NCI-H748 (cell line): ENCODE measurements at regions not wholly inside any gene's neighbourhood (a gene's known extent, or its start where the extent isn't known, plus 50 kb on each side); places are given as distances from the start of the nearest gene placed in this dataset.
"Not testable (repeated sequence)": the region's sequence is repeated elsewhere in the genome, so short reads cannot be mapped to it uniquely, and the experiment has no call there.

Experiments used
- DNase-seq: peaks from one replicate; lab custom pipeline; 2025; ENCODE audit not compliant: unreplicated experiment; lab: John Stamatoyannopoulos, UW

DNA sequence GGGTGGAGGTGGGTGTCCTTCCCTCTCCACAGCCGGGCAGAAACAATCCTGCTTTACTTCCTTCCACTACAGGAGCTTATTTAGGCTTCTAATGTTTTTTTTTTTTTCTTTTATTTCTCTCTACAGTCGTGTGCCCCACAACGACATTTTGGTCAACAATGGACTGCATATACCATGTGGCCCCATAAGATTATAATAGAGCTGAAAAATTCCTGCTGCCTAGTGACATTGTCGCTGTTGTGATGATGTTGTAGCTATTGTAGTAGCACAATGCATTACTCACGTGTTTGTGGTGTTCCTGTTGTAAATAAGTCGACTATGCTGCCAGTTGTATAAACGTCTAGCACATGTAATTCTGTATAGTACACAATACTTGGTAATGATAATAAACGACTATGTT is 153.7 kb downstream of the IL20RB start:
- DNase-seq = no peak

DNA sequence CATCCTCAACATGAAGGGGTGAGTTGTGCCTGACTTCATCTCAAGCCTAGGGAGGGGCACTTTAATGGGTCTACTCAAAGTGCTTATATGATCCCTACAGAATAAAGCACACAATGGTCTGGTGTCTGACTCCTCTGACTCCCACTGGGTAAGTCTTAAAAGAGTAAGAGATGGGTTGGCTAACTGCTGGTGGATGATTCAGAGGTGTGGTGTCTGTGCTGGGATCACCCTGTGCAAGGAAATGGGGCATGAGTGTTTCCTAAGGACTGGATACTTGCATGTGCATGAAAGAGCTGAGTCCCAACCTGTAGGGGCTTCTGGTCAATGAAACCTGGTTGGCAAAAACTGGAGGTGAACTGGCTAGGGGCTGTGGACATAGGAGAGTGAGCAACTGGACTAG is 158.8 kb downstream of the IL20RB start:
- no peak for DNase-seq

DNA sequence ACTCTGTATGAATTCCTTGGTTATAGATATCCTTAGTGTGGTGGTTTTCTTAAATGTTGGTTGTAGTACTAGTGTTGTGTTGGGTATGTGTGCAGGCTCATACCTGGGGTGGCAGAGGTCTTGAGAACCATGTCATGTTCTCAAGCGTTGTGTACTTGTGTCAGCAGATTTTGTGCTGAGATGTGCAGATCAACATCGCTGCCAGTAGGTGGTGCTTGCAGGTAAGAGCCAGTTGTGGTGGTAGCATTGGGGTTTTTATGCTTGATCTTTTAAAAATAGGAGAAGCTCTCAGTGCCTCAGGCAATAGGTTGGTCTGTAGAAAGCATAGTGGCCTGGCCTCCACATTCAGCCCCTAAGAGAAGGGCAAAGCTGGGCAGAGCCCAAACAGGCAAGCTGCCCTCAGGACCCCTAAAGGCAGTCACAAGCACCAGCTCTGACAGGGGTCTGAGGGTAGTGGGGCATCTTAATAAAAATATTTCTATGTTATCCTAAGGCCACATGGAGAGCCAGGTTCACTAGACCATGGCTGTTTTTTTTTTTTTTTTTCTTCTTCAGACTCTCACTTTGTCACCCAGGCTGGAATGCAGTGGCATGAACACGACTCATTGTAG is 164.0 kb downstream of the IL20RB start:
- peak; percentile 41 for DNase-seq

DNA sequence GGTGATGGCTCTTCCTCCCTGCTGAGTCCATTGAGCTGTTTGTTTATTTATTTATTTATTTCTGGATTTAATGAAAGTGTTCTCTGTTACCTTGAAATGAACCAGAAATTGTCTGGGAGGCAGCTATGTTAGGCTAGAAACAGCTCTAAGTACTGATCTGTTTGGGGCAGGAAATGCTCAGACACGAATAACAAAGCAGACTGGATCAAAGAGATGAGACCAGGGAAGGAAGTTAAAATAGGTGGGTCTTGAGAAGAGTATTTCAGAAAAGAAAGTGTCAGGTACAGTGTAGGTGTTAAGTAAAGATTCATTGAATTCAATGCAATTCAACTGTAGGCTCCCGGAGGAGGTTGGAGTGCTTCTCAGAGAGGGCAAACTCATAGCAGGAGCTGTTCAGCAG is 173.3 kb downstream of the IL20RB start:
- no peak for DNase-seq

DNA sequence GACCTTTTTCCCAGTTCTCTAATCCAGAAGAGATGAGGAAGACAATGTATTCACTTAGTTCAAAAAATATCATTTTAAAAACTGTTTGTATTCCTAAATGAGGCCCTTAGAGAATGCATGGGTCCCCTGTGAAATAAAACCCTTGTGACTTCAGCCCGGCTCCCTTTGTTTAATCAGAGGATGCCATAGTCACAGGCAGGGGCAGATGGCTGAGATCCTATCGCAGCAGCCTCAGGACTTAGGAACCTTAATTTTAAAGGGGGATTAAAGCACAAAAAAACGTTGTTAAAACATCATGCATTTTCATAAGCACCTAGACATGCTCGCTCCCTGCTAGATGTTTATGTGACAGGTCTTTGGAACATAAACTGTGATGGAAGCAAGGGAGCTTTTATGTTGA is 176.6 kb downstream of the IL20RB start:
- no peak for DNase-seq

DNA sequence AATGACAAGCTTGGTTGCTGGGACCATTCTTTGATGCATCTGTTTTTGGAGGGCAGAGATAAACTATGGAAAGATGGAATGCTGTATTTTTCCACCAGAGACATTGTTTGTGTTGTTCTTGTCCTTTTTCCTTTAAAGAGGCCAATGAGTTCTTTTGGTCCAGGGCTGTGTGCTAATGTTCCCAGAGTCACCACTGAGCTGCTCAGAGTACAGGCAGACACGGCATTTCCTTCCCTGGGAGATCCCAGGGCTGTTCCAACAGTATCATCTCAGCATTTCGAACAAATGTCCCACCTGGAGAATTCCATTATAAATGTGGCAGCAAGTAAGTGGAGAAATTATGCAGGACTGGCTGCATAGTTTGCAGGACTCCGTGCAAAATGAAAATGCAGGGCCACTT is 190.6 kb downstream of the IL20RB start:
- no peak for DNase-seq

DNA sequence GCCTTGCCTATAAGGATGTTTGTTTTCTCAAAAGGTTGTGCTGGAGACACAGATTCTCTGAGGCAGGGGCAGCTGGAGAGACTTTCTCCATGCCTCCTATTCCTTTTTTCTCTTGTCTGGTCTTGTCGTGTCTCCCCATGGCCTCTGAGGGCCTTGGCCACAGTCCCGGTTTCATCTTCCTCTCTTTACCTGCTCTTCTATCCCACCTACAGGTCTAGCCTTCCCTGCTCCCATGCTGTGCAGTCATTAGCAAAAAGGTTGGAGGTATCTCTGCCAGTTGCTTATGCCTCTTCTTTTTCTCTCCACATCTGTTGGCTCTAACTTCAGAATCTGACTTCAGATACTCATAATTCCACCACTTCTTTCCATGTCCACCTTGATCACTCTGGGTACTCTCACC is 191.1 kb downstream of the IL20RB start:
- DNase-seq = no peak

DNA sequence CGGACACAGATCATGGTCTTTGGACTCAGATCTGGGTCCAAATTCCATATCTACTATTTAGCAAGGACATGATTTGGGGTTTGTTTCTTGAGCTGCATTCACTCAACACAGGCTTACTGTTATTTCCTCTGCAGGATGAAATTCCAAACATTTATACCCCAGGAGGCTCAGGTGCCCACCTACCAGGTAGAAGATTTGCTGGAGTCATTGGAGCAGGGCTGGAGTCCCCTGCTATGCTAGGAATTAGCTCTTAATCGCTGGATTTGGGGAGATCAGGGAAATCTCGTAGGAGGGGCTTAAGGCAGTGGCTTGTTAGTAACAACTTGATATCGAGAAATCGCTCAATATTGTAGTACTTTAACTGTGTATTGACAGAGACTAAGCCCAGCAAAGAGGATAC is 193.0 kb downstream of the IL20RB start:
- no peak for DNase-seq

DNA sequence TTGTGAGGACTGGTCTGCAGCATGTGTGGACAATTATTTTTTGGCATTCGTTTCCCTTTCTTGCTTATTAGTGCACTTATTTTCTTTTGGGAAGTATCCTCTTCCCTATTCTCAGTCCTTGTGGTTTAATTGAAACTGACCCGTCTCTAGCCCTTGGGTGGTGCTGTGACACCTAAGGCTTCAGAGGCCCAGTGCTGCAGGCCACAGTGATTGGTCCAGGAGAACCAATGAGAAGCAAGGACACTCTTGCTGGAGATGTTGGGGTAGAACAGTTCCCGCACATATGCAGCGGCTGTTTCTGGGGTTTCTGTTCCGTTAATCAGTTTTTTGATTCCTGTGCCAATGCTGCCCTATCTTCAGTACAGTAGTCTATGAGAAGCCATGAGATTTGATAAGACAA is 195.3 kb downstream of the IL20RB start:
- DNase-seq = not testable (repeated sequence)

DNA sequence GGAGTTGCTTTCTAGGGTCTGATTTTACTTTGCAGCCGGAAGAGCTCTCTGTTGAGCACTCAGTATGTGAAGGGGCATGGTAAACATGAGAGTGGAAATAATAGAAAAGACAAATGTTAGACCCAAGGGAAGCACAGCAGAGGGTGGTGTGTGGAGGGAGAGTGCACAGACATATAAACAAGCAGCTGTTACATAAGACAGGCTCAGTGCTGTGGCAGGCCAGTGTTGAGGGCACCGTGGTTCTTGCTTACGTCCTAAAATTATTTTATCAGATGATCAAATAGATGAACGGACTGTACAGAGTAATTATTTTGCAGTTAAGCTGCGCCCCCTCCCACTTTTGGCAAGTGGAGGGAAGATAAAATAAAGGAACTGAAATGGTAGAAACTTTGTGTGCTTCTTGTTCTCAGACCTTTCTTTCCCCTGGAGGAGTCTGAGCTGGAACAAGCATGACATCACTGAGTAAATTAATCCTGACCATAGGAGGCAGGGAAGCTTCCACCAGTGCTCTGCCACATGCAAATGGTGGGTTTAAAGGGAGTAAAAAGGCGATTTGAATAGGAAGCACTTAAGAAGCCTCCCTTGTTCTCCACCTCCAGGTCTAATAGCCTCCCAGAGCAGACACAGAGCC is 205.6 kb downstream of the IL20RB start:
- peak; percentile 38 for DNase-seq

DNA sequence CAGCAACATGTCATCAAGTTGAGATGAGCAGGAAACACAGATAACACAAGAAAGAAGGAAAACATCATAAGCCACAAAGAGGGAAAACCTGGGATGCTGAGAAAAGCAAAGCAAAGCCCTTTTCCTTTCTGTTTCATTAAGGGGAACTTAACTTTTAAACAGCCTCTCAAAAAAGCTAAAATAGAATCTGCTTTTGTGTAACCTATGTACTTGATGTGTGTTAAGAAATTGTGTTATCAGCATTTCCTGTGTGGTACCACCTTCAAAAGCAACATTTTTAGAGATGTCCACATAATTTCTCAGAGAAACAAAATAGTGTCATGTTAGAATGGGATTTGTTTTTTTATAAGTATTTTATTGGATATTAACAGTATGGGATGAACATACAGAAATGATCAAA is 206.2 kb downstream of the IL20RB start:
- DNase-seq = no peak

DNA sequence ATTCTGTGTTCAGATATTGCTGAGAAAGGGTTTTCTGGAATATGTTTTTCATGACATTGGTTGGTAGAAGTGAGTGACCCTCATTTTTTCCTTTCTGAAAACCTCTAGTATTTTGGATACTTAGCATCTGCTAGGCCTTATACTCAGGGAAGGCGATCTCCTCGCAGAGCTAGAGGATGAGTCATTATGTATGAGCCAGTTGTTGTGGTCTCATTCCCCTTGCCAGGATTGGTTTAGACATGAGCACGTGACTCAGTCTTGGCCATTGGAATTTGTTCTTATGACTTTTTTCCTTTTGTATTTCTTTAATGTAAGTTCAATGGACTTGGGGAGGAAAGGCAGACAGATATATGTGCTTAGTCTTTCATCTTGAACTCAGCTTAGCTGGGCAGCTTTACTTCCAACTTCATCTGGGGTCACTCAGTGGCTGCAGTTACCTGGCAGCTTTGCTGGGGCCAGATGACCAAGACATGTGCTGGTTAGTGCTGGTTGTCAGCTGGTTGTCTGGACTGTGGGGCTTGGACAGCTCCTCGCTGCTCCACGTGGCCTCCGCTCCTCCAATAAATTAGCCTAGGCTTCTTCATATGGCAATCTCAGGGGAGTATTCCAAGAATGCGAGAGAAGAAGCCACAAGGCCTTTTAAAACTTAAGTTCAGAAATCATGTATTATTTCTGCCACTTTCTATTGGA is 207.5 kb downstream of the IL20RB start:
- DNase-seq = no peak

DNA sequence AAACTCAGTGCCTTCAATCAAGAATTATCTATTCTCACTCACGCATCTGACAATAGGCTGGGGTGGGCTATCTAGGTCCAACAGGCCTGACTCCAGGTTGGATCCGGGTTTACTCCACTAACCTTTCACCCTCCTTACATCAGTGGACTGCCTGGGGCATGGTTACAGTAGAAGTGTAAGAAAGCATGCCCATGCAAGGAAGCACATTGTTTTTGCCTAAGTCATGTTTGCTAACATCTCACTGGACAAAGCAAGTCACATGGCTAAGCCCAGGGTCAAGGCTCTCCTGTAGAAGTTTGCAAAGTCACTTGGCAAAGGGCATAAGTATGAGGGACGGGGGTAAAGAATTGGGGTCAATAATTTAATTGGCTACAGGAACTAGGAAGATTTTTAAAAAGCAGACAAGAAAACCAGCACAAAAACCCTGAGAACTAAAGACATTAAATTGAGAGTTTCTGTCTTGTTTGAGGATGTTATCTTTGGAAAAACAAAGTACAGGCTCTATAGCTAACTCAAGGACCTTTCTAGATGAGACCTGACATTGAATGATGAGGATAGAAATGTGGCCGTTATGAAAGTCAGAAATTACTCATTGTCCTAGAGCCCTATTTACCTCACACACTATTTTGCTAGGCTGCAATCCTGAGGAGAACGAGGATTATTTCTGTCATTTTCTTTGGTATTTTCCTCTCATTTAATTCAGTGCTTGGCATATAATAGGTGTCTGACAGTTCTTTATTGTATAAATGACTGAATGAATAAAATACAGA is 214.2 kb downstream of the IL20RB start:
- DNase-seq = no peak

DNA sequence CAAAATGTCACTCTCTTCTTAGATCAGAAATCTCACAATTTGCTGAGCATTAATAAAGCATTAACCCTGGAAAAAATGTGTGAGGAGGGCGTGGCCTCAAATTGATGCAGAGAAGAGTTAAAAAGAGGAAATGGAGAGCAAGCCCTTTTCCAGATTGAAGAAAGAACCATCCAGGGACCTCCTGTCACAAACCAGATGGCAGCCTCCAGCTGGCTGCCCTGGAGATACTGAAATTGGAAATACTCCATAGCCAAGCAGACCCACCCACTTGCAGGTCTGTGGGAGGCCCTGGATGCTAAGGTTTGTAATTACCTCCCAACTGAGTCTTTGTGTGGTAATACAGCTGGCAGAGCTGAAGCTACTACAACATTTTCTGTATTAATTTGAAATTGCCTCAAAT is 214.9 kb downstream of the IL20RB start:
- no peak for DNase-seq

DNA sequence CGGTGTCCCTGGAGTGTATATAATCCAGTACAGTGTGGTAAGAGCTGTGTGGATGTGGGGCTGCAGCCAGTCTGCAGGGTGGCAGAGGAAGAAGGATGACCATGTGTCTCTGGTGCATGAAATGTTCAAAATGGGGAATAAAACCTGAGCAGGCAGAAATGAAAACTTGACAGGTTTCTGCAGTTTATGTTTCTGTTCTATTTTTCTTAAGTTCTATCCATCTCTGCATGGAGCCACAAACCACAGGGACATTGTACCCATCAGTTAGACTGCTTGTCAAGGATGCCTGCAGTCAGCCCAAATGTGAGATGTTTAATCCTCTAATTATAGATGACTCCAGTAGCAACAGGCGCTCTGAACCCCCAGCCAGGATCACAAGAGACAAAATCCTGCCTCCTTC is 216.7 kb downstream of the IL20RB start:
- DNase-seq = no peak

DNA sequence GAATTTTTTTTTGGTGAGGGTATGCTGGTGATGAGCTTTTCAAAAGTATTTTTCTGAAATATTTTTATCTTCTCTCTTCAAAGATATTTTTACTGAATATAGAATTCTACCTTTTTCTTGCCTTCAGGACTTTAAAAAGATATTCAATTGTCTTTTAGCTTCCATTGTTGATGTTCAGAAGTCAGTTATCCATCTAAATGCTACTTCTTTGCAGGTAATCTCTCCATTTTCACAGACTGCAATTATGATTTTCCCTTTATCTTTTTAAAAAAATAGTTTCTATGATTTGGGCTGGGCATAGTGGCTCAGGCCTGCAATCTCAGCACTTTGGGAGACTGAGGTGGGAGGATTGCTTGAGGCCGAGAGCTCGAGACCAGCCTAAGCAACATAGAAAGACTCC is 222.4 kb downstream of the IL20RB start:
- DNase-seq = no peak

DNA sequence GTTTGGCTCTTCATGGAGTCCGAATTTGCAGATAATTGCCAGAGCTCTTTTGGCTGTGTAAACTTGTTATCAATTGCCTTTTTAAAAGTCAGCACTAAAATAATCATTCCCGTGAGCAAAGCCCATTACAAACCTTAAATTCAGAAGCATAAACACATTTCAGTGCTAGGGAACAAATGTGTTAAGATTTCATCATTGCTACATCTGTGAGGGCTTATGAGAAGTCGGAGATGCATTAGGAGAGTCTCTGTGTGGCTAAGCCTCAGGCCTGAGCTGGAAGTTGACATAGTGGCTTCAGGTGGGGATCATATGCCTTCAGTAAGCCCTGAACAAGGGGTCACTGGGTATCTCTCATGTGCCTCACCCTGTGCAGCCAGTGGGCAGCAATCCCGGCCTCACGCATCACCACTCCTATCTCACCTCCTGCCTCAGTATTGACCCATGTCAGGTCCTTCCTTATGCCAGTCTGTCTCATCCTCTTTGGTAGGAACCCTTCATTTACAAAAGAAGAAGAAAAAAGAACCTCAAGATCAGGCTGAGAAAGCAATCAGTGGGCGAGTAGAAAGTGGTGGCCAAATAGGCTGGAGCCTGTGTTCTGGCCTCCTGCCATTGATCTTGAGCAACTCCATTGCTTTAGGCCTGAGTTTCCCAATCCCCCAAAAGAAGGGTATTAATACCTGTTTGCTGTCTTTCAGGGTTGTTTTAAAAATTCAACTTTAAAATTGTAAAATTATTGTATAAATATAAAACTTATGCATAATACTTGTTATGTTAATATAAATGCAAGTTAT is 233.5 kb downstream of the IL20RB start:
- no peak for DNase-seq

DNA sequence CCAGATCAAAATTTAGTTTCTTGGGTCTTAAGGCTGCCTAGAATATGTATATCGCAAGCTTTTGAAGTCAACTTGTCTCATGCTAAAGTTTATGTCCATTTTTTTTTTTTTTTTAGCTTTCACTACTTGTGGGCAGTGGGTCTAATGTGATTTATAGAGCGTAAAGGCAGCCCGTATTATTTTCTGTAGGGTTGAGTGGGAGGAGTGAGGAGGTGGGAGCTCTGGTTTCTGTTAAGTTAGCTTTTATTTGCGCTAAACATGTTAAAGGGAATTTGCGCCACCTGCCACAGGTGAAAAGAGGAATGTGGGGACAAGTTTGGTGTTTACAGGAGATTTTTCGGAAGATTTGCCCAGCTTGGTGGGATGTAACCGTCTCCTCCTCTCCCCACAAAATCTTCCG is 234.2 kb downstream of the IL20RB start:
- DNase-seq = no peak

DNA sequence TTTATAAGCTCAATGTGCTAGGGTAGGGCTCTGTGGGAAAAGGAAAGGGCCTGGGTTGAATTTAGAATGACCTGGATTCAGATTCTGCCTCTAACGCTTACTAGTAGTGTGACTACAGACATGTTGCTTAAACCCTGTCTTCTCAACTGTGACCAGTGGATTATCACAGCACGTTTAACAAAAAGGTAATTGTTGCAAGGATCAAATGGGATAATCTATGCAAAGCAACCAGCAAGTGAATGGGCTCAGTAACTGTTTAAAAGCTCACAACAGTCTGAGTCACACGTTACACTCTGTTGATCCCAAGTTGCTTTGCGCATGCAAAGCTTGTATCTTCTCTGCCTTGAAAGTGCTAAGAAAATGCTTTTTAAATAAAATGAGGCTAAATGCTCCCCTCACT is 236.5 kb downstream of the IL20RB start:
- DNase-seq = no peak

DNA sequence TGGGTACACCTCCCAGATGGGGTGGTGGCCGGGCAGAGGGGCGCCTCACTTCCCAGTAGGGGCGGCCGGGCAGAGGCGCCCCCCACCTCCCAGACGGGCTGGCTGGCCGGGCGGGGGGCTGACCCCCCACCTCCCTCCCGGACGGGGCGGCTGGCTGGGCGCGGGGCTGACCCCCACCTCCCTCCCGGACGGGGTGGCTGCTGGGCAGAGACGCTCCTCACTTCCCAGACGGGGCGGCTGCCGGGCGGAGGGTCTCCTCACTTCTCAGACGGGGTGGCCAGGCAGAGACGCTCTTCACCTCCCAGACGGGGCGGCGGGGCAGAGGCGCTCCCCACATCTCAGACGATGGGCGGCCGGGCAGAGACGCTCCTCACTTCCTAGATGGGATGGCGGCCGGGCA is 240.6 kb downstream of the IL20RB start:
- DNase-seq = not testable (repeated sequence)

DNA sequence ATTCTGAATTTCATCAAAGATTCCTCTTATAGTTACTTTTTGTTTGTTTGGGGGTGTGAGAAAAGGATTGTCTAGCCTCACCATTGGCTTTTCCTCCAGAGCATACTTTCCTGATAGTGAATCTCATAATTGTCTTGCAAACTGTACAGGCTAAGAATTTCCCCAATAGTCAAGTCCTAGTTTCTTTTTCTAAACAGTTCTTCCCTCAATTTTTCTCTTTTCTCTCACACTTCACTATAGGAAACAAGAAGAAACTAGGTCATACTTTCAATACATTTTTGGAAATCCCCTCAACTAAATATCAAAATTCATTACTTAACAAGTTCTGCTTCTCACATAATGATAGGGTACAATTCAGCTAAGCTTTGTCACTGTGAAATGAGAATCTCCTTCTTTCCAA is 241.9 kb downstream of the IL20RB start:
- DNase-seq = no peak
